Endothelial cell of umbilical vein (primary cell): ENCODE measurements at regions not wholly inside any gene's neighbourhood (a gene's known extent, or its start where the extent isn't known, plus 50 kb on each side); places are given as distances from the start of the nearest gene placed in this dataset.

Source experiments
- BruUV-seq: library from RNA; stranded (reverse); fragments of 400-500 nt; replicated peaks from 2 replicates; lab custom pipeline; 2021; lab: Mats Ljungman, UMichigan
- CTCF ChIA-PET: fragments of 300-600, 350-600 bp; sonication (Branson Sonifier 250); formaldehyde crosslinking; loops from one replicate; lab custom pipeline; 2021; ENCODE audit warnings: antibody characterized with exemption, inconsistent platforms; lab: Charles Lee
- POLR2A ChIA-PET: fragments of 300-600, 350-600 bp; sonication (Branson Sonifier 250); formaldehyde crosslinking; loops from one replicate; lab custom pipeline; 2021; ENCODE audit warnings: antibody characterized with exemption, inconsistent platforms; lab: Charles Lee
- DNase-seq: peaks from one replicate; pipeline ENCODE4 v3.0.0-alpha.2; 2011; ENCODE audit warnings: low read depth, low spot score
- FAIRE-seq: peaks from 2 replicates; lab custom pipeline; 2011; peaks lifted over from hg19 to GRCh38; lab: Jason Lieb, UNC
- H2AFZ ChIP-seq: 2 replicates; pipeline ENCODE4 v1.6.0; 2012; ENCODE audit warnings: low read depth, low read length, control low read depth, inconsistent platforms
- H3K27ac ChIP-seq: 2 replicates; pipeline ENCODE4 v1.5.1; 2011; ENCODE audit warnings: low read depth, mild to moderate bottlenecking, control low read depth, low read length, moderate library complexity; ENCODE audit not compliant: insufficient read depth
- H3K27me3 ChIP-seq, 2 experiments: 2 replicates each; pipeline versions ENCODE4 v1.6.0 to v1.6.1; 2011; ENCODE audit warnings: low read length in 2 of 2, mixed read lengths in 1 of 2; ENCODE audit not compliant: control insufficient read depth in 2 of 2, insufficient read depth in 2 of 2
- H3K36me3 ChIP-seq, 2 experiments: 2 replicates in 1 of 2; 3 replicates in 1 of 2; pipeline ENCODE4 v1.5.1; 2011; ENCODE audit warnings: low read length in 2 of 2, mild to moderate bottlenecking in 1 of 2, moderate library complexity in 1 of 2; ENCODE audit not compliant: control insufficient read depth in 2 of 2, insufficient read depth in 2 of 2; ENCODE audit errors: extremely low read depth in 1 of 2
- H3K4me1 ChIP-seq: 3 replicates; pipeline ENCODE4 v1.5.1; 2011; ENCODE audit warnings: mild to moderate bottlenecking, low read length; ENCODE audit not compliant: control insufficient read depth, insufficient read depth; ENCODE audit errors: extremely low read depth
- H3K4me2 ChIP-seq: 2 replicates; pipeline ENCODE4 v1.6.1; 2011; ENCODE audit warnings: low read length, control low read depth, mixed read lengths; ENCODE audit not compliant: insufficient read depth
- H3K4me3 ChIP-seq, 3 experiments: fragments of 200-600 bp in 1 of 3; sonication (generic), shearing (Covaris generic) in 1 of 3; replicated peaks in 1 of 3; 2 replicates each; pipeline ENCODE4 v1.5.1; 2011 to 2016; ENCODE audit warnings: control low read depth in 3 of 3, low read length in 3 of 3, mild to moderate bottlenecking in 2 of 3, inconsistent platforms in 1 of 3, low read depth in 1 of 3, moderate library complexity in 1 of 3; ENCODE audit not compliant: insufficient read depth in 1 of 3
- H3K79me2 ChIP-seq: 2 replicates; pipeline ENCODE4 v1.6.0; 2012; ENCODE audit warnings: low read length, inconsistent platforms; ENCODE audit not compliant: control insufficient read depth, insufficient read depth
- H3K9ac ChIP-seq: replicated peaks from 2 replicates; pipeline ENCODE3; 2011; ENCODE audit warnings: low read length, control low read depth; ENCODE audit not compliant: insufficient read depth; ENCODE audit errors: extremely low read depth
- H3K9me1 ChIP-seq: replicated peaks from 3 replicates; pipeline ENCODE4 v1.6.0; 2011; ENCODE audit warnings: mild to moderate bottlenecking, low read length; ENCODE audit not compliant: control insufficient read depth, insufficient read depth; ENCODE audit errors: extremely low read depth
- H3K9me3 ChIP-seq: replicated peaks from 2 replicates; pipeline ENCODE4 v1.5.1; 2012; ENCODE audit warnings: low read length, inconsistent platforms; ENCODE audit not compliant: control insufficient read depth, insufficient read depth
- H4K20me1 ChIP-seq: replicated peaks from 2 replicates; pipeline ENCODE3; 2011; ENCODE audit warnings: mild to moderate bottlenecking, low read length; ENCODE audit not compliant: control insufficient read depth, insufficient read depth; ENCODE audit errors: extremely low read depth
- EZH2 ChIP-seq: IDR thresholded peaks from 2 replicates; pipeline ENCODE4 v1.6.1; 2012; ENCODE audit warnings: borderline replicate concordance, low read depth, mild to moderate bottlenecking, moderate library complexity, low read length, inconsistent platforms; ENCODE audit not compliant: severe bottlenecking
- FOS ChIP-seq: IDR thresholded peaks from 2 replicates; pipeline ENCODE4 v1.6.1; 2011; ENCODE audit warnings: mild to moderate bottlenecking, low read length, moderate library complexity, borderline replicate concordance; ENCODE audit not compliant: insufficient read depth
- GATA2 ChIP-seq: IDR thresholded peaks from 2 replicates; pipeline ENCODE4 v1.7.0; 2011; ENCODE audit warnings: low read depth, mild to moderate bottlenecking, moderate library complexity, mixed read lengths, low read length; ENCODE audit not compliant: insufficient read length, insufficient read depth
- JUN ChIP-seq: IDR thresholded peaks from 2 replicates; pipeline ENCODE4 v1.6.1; 2011; ENCODE audit warnings: borderline replicate concordance, low read depth; ENCODE audit not compliant: insufficient read length, insufficient read depth
- MYC ChIP-seq: IDR thresholded peaks from one replicate; pipeline ENCODE4 v1.6.1; 2011; ENCODE audit warnings: mild to moderate bottlenecking, low read depth, low read length
- POLR2A ChIP-seq: IDR thresholded peaks from 2 replicates; pipeline ENCODE4 v1.6.1; 2012; ENCODE audit warnings: low read depth, mild to moderate bottlenecking, control low read depth, low read length
- POLR2AphosphoS5 ChIP-seq: IDR thresholded peaks from 2 replicates; pipeline ENCODE4 v1.6.1; 2012; ENCODE audit warnings: low read depth, mild to moderate bottlenecking, control low read depth, low read length, moderate library complexity; ENCODE audit not compliant: insufficient read depth
- dilution Hi-C: fragments of 300-500 bp; cut with MboI; formaldehyde crosslinking; loops from one replicate; pipeline ENCODE4 v1.15.0; 2019; ENCODE audit warnings: low sequenced_read_pairs; ENCODE audit not compliant: extremely low pct_ligation_motif_present
- intact Hi-C: fragments of 100-400 bp; cut with micrococcal nuclease; formaldehyde crosslinking; loops from one replicate; pipeline ENCODE4 v1.10.0; 2022
- TF ChIP-seq, protein P1 (sequence below): IDR thresholded peaks from 2 replicates; pipeline ENCODE4 v1.6.1; 2011; ENCODE audit not compliant: insufficient read depth, insufficient read length
- TF ChIP-seq, protein P2 (sequence below), 2 donors: IDR thresholded peaks; 1 replicate in 1 of 2; 2 replicates in 1 of 2; pipeline ENCODE4 v1.5.1; 2011; ENCODE audit warnings: low read length in 2 of 2, mild to moderate bottlenecking in 2 of 2, moderate library complexity in 2 of 2, control low read depth in 1 of 2, inconsistent platforms in 1 of 2, low read depth in 1 of 2; ENCODE audit not compliant: insufficient read depth in 1 of 2; ENCODE audit errors: extremely low read depth in 1 of 2

DNA sequence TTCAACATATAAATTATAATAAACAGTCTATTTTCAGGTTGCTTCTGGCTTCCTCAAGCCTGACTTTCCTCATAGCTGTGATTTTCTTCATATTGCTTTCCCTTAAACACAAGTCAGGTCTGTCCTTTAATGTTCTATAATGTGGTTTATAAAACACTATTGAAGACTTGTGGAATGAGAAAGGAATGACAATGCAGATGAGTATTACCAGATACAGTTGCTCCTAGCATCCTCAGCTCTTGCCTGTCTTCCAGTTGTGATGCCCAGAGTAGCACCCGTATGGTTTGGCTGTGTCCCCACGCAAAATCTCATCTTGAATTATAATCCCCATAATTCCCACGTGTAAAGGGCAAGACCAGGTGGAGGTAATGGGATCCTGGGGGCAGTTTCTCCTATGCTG is 265.7 kb upstream of the BOD1L1 start:
- ChIA-PET CTCF (interaction anchor here (2.0 kb wide), 1 partner anchor 14 kb away, joined by 8 read pairs; no protein-coding TSS in a partner anchor), POLR2A (no interaction called here)
- TF ChIP-seq, protein P1, sequence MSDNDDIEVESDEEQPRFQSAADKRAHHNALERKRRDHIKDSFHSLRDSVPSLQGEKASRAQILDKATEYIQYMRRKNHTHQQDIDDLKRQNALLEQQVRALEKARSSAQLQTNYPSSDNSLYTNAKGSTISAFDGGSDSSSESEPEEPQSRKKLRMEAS = no peak
- TF ChIP-seq FOS (no peak), EZH2 (no peak), GATA2 (no peak), JUN (no peak), POLR2AphosphoS5 (no peak), POLR2A (no peak), MYC (no peak)
- TF ChIP-seq, protein P2, sequence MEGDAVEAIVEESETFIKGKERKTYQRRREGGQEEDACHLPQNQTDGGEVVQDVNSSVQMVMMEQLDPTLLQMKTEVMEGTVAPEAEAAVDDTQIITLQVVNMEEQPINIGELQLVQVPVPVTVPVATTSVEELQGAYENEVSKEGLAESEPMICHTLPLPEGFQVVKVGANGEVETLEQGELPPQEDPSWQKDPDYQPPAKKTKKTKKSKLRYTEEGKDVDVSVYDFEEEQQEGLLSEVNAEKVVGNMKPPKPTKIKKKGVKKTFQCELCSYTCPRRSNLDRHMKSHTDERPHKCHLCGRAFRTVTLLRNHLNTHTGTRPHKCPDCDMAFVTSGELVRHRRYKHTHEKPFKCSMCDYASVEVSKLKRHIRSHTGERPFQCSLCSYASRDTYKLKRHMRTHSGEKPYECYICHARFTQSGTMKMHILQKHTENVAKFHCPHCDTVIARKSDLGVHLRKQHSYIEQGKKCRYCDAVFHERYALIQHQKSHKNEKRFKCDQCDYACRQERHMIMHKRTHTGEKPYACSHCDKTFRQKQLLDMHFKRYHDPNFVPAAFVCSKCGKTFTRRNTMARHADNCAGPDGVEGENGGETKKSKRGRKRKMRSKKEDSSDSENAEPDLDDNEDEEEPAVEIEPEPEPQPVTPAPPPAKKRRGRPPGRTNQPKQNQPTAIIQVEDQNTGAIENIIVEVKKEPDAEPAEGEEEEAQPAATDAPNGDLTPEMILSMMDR (IDR thresholded peaks at IDR 0.05; ENCODE audit: extremely low read depth in 1 of 2, insufficient read depth in 1 of 2, low read depth in 1 of 2, low read length in 2 of 2) = no peak
- FAIRE-seq (no peak), DNase-seq (no peak)
- H3K4me3 ChIP-seq = no peak overlapping the region
- no peaks in the 10 kb centered on the region for H3K27me3 ChIP-seq
- dilution Hi-C loops = no loop called here
- no peak overlapping the region for H3K9ac ChIP-seq
- H4K20me1 ChIP-seq = no peaks in the 10 kb centered on the region
- no peaks in the 10 kb centered on the region for H3K36me3 ChIP-seq
- H3K9me3 ChIP-seq = no peaks in the 10 kb centered on the region
- H3K4me2 ChIP-seq = no peak overlapping the region
- H3K4me1 ChIP-seq = peaks cover 15% of the 10 kb centered on the region
- H2AFZ ChIP-seq = no peak overlapping the region
- intact Hi-C loops = no loop called here
- no peaks in the 10 kb centered on the region for H3K9me1 ChIP-seq
- BruUV-seq = no TSS peak
- no peak overlapping the region for H3K27ac ChIP-seq
- no peaks in the 10 kb centered on the region for H3K79me2 ChIP-seq
